Panc1 (cell line): ENCODE measurements at regions not wholly inside any gene's neighbourhood (a gene's known extent, or its start where the extent isn't known, plus 50 kb on each side); places are given as distances from the start of the nearest gene placed in this dataset.

Experiments used
- ATAC-seq: fragments of 200-7000 bp; cut with Tn5 transposase; 2 replicates; pipeline ENCODE4 v1.9.1; 2020; ENCODE audit warnings: mild to moderate bottlenecking, moderate library complexity
- BruUV-seq: library from RNA; stranded (reverse); fragments of 400-500 nt; replicated peaks from 2 replicates; lab custom pipeline; 2021; lab: Mats Ljungman, UMichigan
- CTCF ChIA-PET: fragments of 300-600 bp; sonication (Branson Sonifier 250); formaldehyde crosslinking; loops from one replicate; lab custom pipeline; 2022; ENCODE audit warnings: antibody characterized with exemption; lab: Charles Lee
- POLR2A ChIA-PET: fragments of 300-600 bp; sonication (Branson Sonifier 250); formaldehyde crosslinking; loops from one replicate; lab custom pipeline; 2022; ENCODE audit warnings: antibody characterized with exemption; lab: Charles Lee
- DNase-seq: peaks from one replicate; pipeline ENCODE4 v3.0.0-alpha.2; 2010; ENCODE audit warnings: low read depth, low spot score
- H3K27ac ChIP-seq: 2 replicates; pipeline ENCODE4 v1.5.1; 2011; ENCODE audit warnings: mild to moderate bottlenecking, low read length, inconsistent platforms
- H3K27me3 ChIP-seq: fragments of 200-500 bp; sonication (Bioruptor generic); 2 replicates; pipeline ENCODE4 v1.6.0; 2014; ENCODE audit warnings: low read length, inconsistent platforms; ENCODE audit not compliant: control insufficient read depth, insufficient read depth
- H3K36me3 ChIP-seq: fragments of 200-500 bp; sonication (Bioruptor generic); 2 replicates; pipeline ENCODE4 v1.5.1; 2014; ENCODE audit warnings: inconsistent platforms, mild to moderate bottlenecking, low read length, moderate library complexity; ENCODE audit not compliant: control insufficient read depth, insufficient read depth
- H3K4me1 ChIP-seq: 2 replicates; pipeline ENCODE4 v1.5.1; 2011; ENCODE audit warnings: inconsistent platforms, mild to moderate bottlenecking, low read length, moderate library complexity; ENCODE audit not compliant: control insufficient read depth, insufficient read depth
- H3K4me3 ChIP-seq, 2 experiments: 2 replicates each; pipeline ENCODE4 v1.5.1; 2011 to 2012; ENCODE audit warnings: low read depth in 2 of 2, low read length in 2 of 2, mild to moderate bottlenecking in 2 of 2, inconsistent platforms in 1 of 2, moderate library complexity in 1 of 2
- H3K9me3 ChIP-seq: fragments of 200-500 bp; sonication (Bioruptor generic); 2 replicates; pipeline ENCODE4 v1.5.1; 2014; ENCODE audit warnings: low read depth, mild to moderate bottlenecking, inconsistent platforms, low read length, moderate library complexity; ENCODE audit not compliant: control insufficient read depth, insufficient read depth
- POLR2AphosphoS5 ChIP-seq: IDR thresholded peaks from 2 replicates; pipeline ENCODE4 v1.6.1; 2012; ENCODE audit warnings: mild to moderate bottlenecking, low read depth, low read length, moderate library complexity
- SIN3A ChIP-seq: IDR thresholded peaks from 2 replicates; pipeline ENCODE4 v1.6.1; 2012; ENCODE audit warnings: low read depth, mild to moderate bottlenecking, low read length, moderate library complexity, borderline replicate concordance; ENCODE audit not compliant: insufficient read depth
- TCF7L2 ChIP-seq: IDR thresholded peaks from 2 replicates; pipeline ENCODE4 v1.6.1; 2011; ENCODE audit warnings: mild to moderate bottlenecking, low read depth, low read length, inconsistent platforms
- in situ Hi-C: cut with HindIII; loops from 2 replicates; pipeline ENCODE4 v1.10.0; 2016; ENCODE audit warnings: low sequenced_read_pairs, low pct_unique_long_range_greater_than_20kb
- intact Hi-C: fragments of 100-400 bp; cut with micrococcal nuclease; formaldehyde crosslinking; loops from one replicate; pipeline ENCODE4 v1.10.0; 2022; ENCODE audit not compliant: unreplicated experiment
- TF ChIP-seq, protein P1 (sequence below): fragments of 450-650 bp; IDR thresholded peaks from 2 replicates; pipeline ENCODE4 v1.5.1; 2017; ENCODE audit warnings: mild to moderate bottlenecking
- TF ChIP-seq, protein P2 (sequence below), 2 experiments: IDR thresholded peaks; 2 replicates each; pipeline ENCODE4 v1.6.1; 2011 to 2012; ENCODE audit warnings: low read depth in 2 of 2, control low read depth in 1 of 2, low read length in 1 of 2, mild to moderate bottlenecking in 1 of 2, moderate library complexity in 1 of 2; ENCODE audit not compliant: insufficient read depth in 1 of 2

DNA sequence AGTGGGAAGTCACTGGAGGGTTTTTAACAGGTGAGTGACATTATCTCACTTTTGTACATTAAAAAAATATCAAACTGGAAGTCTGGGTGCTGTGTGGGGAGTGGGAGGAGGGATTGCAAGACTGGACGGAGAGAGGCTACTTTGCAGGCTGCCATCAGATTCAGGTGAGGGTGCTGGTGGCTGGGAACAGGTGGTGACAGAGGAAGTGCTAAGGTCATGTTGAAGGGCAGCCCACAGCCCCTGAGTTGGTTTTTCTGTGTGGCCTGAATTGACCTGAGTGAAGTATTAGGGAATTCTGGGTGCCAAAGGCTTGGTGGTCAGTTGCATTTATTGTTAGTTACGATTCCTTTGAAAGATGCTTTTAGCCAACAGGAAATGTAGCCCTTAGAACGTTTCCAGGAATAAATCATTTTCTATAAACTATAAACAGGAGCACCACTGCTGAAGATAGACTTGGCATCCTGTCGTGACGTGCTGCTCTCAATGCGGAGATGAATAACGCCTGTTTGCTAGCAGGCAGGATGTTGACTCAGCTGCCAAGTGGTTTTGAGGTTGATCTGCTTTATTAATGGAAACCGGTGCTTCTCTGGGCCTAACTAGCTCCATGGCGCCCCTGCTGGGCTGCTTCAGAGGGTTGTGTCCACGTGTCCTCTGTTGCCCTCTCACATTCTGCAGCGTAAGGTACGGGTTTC lies 707.5 kb upstream of the TMEM132C start:
- Histone ChIP-seq H3K9me3 (no peaks in the 10 kb centered on the region), H3K27me3 (no peaks in the 10 kb centered on the region), H3K27ac (no peak overlapping the region), H3K4me3 (no peak overlapping the region), H3K36me3 (no peaks in the 10 kb centered on the region), H3K4me1 (no peaks in the 10 kb centered on the region)
- ChIA-PET CTCF (no interaction called here), POLR2A (no interaction called here)
- ATAC-seq (no peak), DNase-seq (no peak)
- no peak for TF ChIP-seq POLR2AphosphoS5
- TF ChIP-seq, protein P1, sequence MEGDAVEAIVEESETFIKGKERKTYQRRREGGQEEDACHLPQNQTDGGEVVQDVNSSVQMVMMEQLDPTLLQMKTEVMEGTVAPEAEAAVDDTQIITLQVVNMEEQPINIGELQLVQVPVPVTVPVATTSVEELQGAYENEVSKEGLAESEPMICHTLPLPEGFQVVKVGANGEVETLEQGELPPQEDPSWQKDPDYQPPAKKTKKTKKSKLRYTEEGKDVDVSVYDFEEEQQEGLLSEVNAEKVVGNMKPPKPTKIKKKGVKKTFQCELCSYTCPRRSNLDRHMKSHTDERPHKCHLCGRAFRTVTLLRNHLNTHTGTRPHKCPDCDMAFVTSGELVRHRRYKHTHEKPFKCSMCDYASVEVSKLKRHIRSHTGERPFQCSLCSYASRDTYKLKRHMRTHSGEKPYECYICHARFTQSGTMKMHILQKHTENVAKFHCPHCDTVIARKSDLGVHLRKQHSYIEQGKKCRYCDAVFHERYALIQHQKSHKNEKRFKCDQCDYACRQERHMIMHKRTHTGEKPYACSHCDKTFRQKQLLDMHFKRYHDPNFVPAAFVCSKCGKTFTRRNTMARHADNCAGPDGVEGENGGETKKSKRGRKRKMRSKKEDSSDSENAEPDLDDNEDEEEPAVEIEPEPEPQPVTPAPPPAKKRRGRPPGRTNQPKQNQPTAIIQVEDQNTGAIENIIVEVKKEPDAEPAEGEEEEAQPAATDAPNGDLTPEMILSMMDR: peak; percentile 43
- no TSS peak for BruUV-seq
- intact Hi-C loops (no loop called here), in situ Hi-C loops (no loop called here)

DNA sequence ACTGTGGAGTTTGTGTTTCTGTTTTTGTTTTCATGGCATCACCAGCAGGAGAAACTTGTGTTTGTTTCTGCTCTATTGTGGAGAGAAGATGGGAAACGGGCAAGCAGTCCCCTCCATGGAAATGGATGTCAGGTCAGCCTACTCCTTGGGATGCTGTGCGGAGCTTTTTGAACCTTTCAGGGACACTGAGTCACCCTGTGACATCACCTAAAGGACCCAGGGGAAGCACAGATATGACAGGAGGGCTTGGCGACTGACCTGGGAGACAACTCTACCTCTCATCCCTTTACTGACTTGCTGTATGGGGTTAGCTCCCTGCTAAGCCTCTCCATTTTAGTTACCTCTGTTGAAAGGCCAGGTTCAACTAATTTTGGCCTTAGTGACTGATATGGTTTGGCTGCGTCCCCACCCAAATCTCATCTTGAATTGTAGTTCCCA lies 706.9 kb upstream of the TMEM132C start:
- no TSS peak for BruUV-seq
- ATAC-seq (no peak), DNase-seq (no peak)
- H3K36me3 ChIP-seq: no peaks in the 10 kb centered on the region
- H3K9me3 ChIP-seq: no peaks in the 10 kb centered on the region
- TF ChIP-seq, protein P2, sequence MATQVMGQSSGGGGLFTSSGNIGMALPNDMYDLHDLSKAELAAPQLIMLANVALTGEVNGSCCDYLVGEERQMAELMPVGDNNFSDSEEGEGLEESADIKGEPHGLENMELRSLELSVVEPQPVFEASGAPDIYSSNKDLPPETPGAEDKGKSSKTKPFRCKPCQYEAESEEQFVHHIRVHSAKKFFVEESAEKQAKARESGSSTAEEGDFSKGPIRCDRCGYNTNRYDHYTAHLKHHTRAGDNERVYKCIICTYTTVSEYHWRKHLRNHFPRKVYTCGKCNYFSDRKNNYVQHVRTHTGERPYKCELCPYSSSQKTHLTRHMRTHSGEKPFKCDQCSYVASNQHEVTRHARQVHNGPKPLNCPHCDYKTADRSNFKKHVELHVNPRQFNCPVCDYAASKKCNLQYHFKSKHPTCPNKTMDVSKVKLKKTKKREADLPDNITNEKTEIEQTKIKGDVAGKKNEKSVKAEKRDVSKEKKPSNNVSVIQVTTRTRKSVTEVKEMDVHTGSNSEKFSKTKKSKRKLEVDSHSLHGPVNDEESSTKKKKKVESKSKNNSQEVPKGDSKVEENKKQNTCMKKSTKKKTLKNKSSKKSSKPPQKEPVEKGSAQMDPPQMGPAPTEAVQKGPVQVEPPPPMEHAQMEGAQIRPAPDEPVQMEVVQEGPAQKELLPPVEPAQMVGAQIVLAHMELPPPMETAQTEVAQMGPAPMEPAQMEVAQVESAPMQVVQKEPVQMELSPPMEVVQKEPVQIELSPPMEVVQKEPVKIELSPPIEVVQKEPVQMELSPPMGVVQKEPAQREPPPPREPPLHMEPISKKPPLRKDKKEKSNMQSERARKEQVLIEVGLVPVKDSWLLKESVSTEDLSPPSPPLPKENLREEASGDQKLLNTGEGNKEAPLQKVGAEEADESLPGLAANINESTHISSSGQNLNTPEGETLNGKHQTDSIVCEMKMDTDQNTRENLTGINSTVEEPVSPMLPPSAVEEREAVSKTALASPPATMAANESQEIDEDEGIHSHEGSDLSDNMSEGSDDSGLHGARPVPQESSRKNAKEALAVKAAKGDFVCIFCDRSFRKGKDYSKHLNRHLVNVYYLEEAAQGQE (IDR thresholded peaks at IDR 0.05; ENCODE audit: insufficient read depth in 1 of 2, low read depth in 2 of 2, low read length in 1 of 2): no peak
- TF ChIP-seq SIN3A: no peak
- in situ Hi-C loops: no loop called here
- no peak overlapping the region for H3K27ac ChIP-seq
- no peaks in the 10 kb centered on the region for H3K27me3 ChIP-seq
- H3K4me3 ChIP-seq: no peak overlapping the region
- no peaks in the 10 kb centered on the region for H3K4me1 ChIP-seq
- intact Hi-C loops: no loop called here
- CTCF ChIA-PET: no interaction called here
- POLR2A ChIA-PET: no interaction called here

DNA sequence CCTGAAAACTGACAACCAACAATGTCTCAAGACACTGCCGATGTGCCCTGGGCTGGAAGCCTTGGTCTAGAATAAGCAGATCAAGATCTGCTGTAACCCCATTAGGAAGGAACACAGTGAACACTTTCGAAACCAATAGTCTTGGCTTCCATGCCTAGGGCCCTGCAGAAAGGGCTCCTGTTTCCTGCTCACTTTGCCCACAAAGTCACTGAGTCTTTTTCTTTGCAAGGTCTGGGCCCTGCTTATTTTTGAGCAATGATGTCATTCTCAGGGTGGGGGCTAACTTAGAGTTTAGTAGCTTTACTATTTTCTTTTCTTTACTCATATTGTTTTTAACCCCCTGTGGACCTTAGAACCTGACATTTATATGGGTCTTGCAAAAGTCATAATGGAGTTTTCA lies 704.2 kb upstream of the TMEM132C start:
- Histone ChIP-seq H3K27me3 (no peaks in the 10 kb centered on the region), H3K27ac (no peak overlapping the region), H3K4me3 (no peak overlapping the region), H3K4me1 (no peaks in the 10 kb centered on the region), H3K36me3 (no peaks in the 10 kb centered on the region), H3K9me3 (no peaks in the 10 kb centered on the region)
- CTCF ChIA-PET: no interaction called here
- TF ChIP-seq SIN3A: no peak
- no peak for TF ChIP-seq POLR2AphosphoS5
- TF ChIP-seq, protein P1: no peak
- TF ChIP-seq TCF7L2: no peak
- TF ChIP-seq, protein P2 (IDR thresholded peaks at IDR 0.05; ENCODE audit: insufficient read depth in 1 of 2, low read depth in 2 of 2, low read length in 1 of 2): no peak
- POLR2A ChIA-PET: no interaction called here
- DNase-seq (no peak), ATAC-seq (no peak)
- no TSS peak for BruUV-seq
- in situ Hi-C loops (no loop called here), intact Hi-C loops (no loop called here)
